NCI-H1694 (cell line): ENCODE measurements at regions not wholly inside any gene's neighbourhood (a gene's known extent, or its start where the extent isn't known, plus 50 kb on each side); places are given as distances from the start of the nearest gene placed in this dataset.

ENCODE experiments used
- DNase-seq: peaks from one replicate; lab custom pipeline; 2025; lab: John Stamatoyannopoulos, UW

DNA sequence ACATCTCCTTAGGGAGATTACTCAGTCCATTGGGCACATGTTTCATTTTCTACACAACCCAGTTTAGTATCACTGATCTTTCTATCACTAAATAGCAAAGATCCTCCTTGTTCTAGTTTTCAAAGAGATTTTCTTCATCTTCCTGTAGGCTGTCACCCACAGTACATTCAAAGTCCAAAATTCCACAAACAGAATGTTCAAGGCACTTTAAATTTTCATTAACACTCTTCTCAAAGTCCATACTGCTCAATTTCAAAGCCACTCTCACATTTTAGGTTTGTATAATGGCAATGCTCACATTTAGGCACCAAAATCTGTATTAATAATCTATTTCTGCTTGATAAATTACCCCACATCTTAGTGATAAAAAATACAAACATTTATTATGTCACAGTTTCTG lies 152.8 kb downstream of the FSIP2 start:
- DNase-seq = no peak

GRCh38 chr2:185891804-185892411 lies 153.3 kb downstream of the FSIP2 start:
- no peak for DNase-seq

DNA sequence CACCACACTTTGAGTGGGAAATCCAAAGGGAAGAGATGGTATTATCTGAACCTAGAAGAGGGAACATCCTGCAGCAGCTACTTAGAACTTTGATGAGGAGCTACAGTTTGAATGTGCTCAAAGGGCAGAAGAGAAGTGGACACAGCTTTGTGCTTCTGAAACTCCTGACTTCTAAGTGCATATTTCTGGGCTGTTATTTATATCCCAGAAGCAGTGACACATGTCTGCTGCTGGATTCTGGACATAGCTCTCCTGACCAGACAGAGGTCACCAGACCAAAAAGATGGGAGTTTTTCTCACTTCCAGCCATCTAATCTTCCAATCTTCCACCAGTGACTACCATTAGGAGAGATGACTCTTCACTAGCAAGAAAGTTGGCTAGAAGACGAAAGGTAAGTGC lies 153.9 kb downstream of the FSIP2 start:
- DNase-seq = no peak

DNA sequence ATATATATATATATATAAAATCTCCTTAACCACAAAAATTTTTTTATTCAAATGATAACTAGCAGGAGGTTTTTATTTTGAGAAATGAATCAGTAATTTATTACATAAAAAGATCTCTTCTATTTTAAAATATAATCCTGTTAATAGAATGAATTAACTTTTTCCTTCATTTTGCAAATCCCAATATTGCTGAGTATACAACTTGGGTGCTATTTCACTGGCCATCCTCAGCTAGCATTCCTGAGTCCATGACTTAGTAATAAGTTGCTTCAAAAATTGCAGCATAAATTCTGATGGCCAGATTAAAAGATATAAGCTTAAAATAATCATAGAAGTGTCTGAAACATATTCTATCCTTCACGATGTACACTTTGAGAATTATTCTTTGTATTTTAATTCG lies 155.6 kb downstream of the FSIP2 start:
- no peak for DNase-seq

- no peak for DNase-seq
Observed at GRCh38 chr2:185895828-185896693, 157.5 kb downstream of the FSIP2 start.

- no peak for DNase-seq
Observed at GRCh38 chr2:185899366-185899765, 160.8 kb downstream of the FSIP2 start.

GRCh38 chr2:185919155-185919554 lies 180.6 kb downstream of the FSIP2 start:
- no peak for DNase-seq

DNA sequence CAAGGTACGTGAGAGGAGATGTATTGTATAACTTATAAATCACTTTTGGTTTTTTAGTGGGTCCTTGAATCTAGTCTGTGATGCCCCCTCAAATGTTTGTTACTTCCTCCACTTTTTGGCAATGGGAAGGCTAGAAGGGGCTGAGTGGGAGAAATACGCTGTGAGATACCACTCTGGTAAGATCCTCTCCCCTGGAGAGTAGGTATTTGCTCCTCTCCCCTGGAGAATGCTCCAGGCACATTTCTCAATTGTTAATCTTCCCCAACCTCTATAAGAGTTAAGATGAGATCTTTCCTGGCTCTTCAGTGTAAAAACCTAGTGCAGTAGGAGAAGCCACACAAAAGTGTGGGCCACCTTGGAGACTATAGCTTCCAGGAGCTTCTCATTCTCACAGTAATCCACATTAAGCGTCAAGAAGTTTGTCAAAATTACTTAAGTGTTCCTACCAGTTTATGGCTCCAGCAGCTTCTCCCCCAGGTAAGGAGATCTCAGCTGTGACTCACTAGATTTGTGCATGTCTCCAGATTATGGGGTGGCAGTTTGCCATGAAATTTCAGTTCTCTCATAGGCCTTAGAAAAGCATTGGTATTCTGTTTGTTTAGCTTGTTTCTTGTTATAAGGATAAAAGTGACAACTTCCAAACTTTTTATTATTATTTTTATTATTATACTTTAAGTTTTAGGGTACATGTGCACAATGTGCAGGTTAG lies 182.6 kb downstream of the FSIP2 start:
- no peak for DNase-seq

- DNase-seq = no peak
Observed at GRCh38 chr2:185934232-185934631, 195.6 kb downstream of the FSIP2 start.

- no peak for DNase-seq
Observed at GRCh38 chr2:185939858-185940257, 201.3 kb downstream of the FSIP2 start.

GRCh38 chr2:185942855-185943254 lies 204.3 kb downstream of the FSIP2 start:
- DNase-seq = no peak

- no peak for DNase-seq
Observed at GRCh38 chr2:185947722-185948121, 209.1 kb downstream of the FSIP2 start.

DNA sequence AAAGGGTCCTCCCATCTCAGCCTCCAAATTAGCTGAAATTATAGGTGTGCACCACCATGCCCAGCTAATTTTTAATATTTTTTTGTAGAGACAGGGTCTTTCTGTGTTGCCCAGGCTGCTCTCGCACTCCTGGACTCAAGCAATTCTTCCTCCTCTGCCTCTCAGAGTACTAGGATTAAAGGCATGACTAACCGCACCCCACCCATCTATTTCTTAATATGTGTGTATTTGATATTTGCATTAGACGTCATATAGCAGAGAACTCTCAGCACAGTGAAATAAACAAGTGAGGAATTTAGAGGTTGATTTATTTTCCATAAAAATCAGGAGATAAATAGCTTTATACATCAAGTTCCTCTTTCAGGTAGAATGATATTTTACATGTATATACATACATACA lies 213.5 kb downstream of the FSIP2 start:
- DNase-seq = no peak

DNA sequence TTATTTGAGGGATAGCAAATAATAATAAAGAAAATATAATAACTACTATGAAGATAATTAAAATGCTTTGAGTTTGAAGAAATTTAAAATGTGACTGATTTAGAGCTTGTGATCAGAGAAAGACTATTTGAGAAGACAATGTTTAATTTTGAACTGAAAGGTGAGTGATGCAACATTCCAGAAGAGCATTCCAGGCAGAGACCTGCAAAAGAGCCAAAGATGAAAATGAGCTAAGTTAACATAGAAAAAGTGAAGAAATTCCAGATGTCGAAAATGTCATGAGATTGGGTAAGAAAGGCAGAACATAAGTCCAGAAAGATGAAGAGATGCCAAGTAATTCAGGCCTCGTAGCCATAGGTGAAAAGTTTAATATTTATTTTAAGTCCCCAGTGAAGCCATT lies 215.8 kb downstream of the FSIP2 start:
- no peak for DNase-seq

- DNase-seq = no peak
Observed at GRCh38 chr2:185955050-185955449, 216.4 kb downstream of the FSIP2 start.

GRCh38 chr2:185967335-185967734 lies 228.7 kb downstream of the FSIP2 start:
- DNase-seq = no peak

- no peak for DNase-seq
Observed at GRCh38 chr2:185970148-185970852, 231.7 kb downstream of the FSIP2 start.

- no peak for DNase-seq
Observed at GRCh38 chr2:185978634-185979407, 240.2 kb downstream of the FSIP2 start.

DNA sequence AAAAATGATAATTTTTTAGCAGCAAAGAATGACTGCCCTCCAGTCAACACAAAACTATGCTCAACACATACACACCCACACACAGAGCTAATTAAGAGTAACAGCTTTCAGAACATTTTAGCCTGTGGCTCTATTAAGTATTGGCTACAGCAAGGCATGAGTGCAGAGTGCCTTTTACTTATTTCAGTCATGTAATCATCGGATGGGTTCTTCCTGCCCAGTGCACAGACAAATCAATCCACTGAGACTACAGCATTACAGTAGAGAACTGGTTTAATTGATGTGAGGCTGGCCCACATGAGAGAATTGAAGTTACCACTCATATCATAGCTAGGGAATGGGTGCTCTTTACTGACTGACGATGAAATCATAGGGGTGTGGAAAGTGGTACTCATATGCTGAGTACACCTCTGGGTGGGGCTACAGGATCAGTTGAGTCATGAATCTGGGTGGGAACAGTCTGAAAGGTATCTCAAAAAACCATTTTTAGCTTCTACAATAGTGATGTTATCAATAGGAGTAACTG lies 241.0 kb downstream of the FSIP2 start:
- no peak for DNase-seq

GRCh38 chr2:185980944-185981343 lies 242.3 kb downstream of the FSIP2 start:
- no peak for DNase-seq

- no peak for DNase-seq
Observed at GRCh38 chr2:185984670-185985069, 246.1 kb downstream of the FSIP2 start.
